SK-N-SH treated with all-trans-retinoic acid at 6 μM for 48 hours (cell line): ENCODE measurements at regions not wholly inside any gene's neighbourhood (a gene's known extent, or its start where the extent isn't known, plus 50 kb on each side); places are given as distances from the start of the nearest gene placed in this dataset.

Source experiments
- ISL1 ChIP-seq: fragments of 250-450 bp; sonication (Bioruptor Pico); IDR thresholded peaks from 2 replicates; pipeline ENCODE4 v2.1.2; 2022; ENCODE audit warnings: mild to moderate bottlenecking, moderate library complexity
- TCF4 ChIP-seq: fragments of 250-450 bp; sonication (Bioruptor Pico); IDR thresholded peaks from 2 replicates; pipeline ENCODE4 v1.8.0; 2021; ENCODE audit warnings: mild to moderate bottlenecking, moderate library complexity, borderline replicate concordance
- TOX ChIP-seq: fragments of 250-450 bp; sonication (Bioruptor Pico); IDR thresholded peaks from 2 replicates; pipeline ENCODE4 v1.8.0; 2021; ENCODE audit warnings: mild to moderate bottlenecking, moderate library complexity, borderline replicate concordance
- ZFP3 ChIP-seq: fragments of 250-450 bp; sonication (Bioruptor Pico); IDR thresholded peaks from 2 replicates; pipeline ENCODE4 v1.5.0; 2020; ENCODE audit warnings: mild to moderate bottlenecking, moderate library complexity
- ZNF565 ChIP-seq: fragments of 450-650 bp; formaldehyde crosslinking; conservative IDR thresholded peaks from 2 replicates; pipeline ENCODE4 v1.5.0; 2020; ENCODE audit warnings: low read depth, mild to moderate bottlenecking, moderate library complexity
- TF ChIP-seq, protein P1 (sequence below): fragments of 250-450 bp; sonication (Bioruptor Pico); IDR thresholded peaks from 2 replicates; pipeline ENCODE4 v1.5.1; 2021; ENCODE audit warnings: mild to moderate bottlenecking, moderate library complexity
- TF ChIP-seq, protein P2 (sequence below): fragments of 250-450 bp; sonication (Bioruptor Pico); IDR thresholded peaks from 2 replicates; pipeline ENCODE4 v1.8.0; 2020; ENCODE audit warnings: mild to moderate bottlenecking, moderate library complexity, borderline replicate concordance

DNA sequence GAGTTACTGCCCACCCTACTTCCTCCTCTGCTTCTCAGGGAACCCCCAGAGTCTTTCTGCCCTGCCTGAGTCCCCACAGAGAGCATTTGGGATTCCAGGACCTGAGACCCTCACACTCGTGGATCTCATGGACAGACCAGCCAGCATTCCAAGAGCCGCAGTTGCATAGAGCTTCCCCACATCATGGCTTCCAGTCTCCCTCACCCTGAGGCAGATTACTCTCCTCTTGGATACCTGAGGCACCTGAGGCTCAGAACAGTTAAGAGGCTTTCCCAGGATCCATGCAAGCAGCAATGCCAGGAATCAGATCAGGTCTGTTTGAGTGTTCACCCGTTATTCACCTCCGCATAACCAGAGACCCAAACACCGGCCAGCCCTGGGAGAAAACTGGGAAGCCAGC is 102.2 kb downstream of the TRIM29 start:
- TF ChIP-seq ZFP3 (CRISPR knock-in tag), result no peak
- TF ChIP-seq, protein P1, sequence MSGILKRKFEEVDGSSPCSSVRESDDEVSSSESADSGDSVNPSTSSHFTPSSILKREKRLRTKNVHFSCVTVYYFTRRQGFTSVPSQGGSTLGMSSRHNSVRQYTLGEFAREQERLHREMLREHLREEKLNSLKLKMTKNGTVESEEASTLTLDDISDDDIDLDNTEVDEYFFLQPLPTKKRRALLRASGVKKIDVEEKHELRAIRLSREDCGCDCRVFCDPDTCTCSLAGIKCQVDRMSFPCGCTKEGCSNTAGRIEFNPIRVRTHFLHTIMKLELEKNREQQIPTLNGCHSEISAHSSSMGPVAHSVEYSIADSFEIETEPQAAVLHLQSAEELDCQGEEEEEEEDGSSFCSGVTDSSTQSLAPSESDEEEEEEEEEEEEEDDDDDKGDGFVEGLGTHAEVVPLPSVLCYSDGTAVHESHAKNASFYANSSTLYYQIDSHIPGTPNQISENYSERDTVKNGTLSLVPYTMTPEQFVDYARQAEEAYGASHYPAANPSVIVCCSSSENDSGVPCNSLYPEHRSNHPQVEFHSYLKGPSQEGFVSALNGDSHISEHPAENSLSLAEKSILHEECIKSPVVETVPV, result no peak
- TF ChIP-seq ZNF565, result no peak
- TF ChIP-seq, protein P2, sequence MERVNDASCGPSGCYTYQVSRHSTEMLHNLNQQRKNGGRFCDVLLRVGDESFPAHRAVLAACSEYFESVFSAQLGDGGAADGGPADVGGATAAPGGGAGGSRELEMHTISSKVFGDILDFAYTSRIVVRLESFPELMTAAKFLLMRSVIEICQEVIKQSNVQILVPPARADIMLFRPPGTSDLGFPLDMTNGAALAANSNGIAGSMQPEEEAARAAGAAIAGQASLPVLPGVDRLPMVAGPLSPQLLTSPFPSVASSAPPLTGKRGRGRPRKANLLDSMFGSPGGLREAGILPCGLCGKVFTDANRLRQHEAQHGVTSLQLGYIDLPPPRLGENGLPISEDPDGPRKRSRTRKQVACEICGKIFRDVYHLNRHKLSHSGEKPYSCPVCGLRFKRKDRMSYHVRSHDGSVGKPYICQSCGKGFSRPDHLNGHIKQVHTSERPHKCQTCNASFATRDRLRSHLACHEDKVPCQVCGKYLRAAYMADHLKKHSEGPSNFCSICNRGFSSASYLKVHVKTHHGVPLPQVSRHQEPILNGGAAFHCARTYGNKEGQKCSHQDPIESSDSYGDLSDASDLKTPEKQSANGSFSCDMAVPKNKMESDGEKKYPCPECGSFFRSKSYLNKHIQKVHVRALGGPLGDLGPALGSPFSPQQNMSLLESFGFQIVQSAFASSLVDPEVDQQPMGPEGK, result no peak
- TF ChIP-seq TOX (CRISPR knock-in tag), result no peak
- TF ChIP-seq ISL1 (CRISPR knock-in tag), result no peak
- TF ChIP-seq TCF4 (CRISPR knock-in tag), result no peak
